ENCODE measurements at regions not wholly inside any gene's neighbourhood (a gene's known extent, or its start where the extent isn't known, plus 50 kb on each side); places are given as distances from the start of the nearest gene placed in this dataset.

GRCh38 chr4:30262379-30262778 is 457.8 kb upstream of the PCDH7 start:
- no peak overlapping the region for H3K27ac ChIP-seq (ENCODE audit: low read depth in 1 of 2, low read length in 1 of 2)
- no peaks in the 10 kb centered on the region for H3K9me3 ChIP-seq (ENCODE audit: control insufficient read depth in 2 of 2, insufficient read depth in 1 of 2, low read length in 1 of 2)
- no peaks in the 10 kb centered on the region for H3K27me3 ChIP-seq (ENCODE audit: control insufficient read depth in 2 of 2, insufficient read depth in 1 of 2, low read length in 1 of 2)
- DNase-seq (ENCODE audit: low read depth in 6 of 9, low spot score in 9 of 9), result no peak
- no peaks in the 10 kb centered on the region for H3K36me3 ChIP-seq (ENCODE audit: control insufficient read depth in 2 of 2, insufficient read depth in 2 of 2, low read length in 1 of 2)
- WGBS, result 90% methylated on average over 2 of the region's 2 CpGs
- no peaks in the 10 kb centered on the region for H3K4me1 ChIP-seq (ENCODE audit: control insufficient read depth in 2 of 2, insufficient read depth in 2 of 2, low read length in 2 of 2)
- no peak overlapping the region for H3K4me3 ChIP-seq (ENCODE audit: low read length in 2 of 2)

- no peak for DNase-seq (ENCODE audit: low read depth in 6 of 9, low spot score in 9 of 9)
- no peaks in the 10 kb centered on the region for H3K27me3 ChIP-seq (ENCODE audit: control insufficient read depth in 2 of 2, insufficient read depth in 1 of 2, low read length in 1 of 2)
- H3K4me1 ChIP-seq (ENCODE audit: control insufficient read depth in 2 of 2, insufficient read depth in 2 of 2, low read length in 2 of 2), result no peaks in the 10 kb centered on the region
- no peaks in the 10 kb centered on the region for H3K36me3 ChIP-seq (ENCODE audit: control insufficient read depth in 2 of 2, insufficient read depth in 2 of 2, low read length in 1 of 2)
- no peak overlapping the region for H3K27ac ChIP-seq (ENCODE audit: low read depth in 1 of 2, low read length in 1 of 2)
- no peak overlapping the region for H3K4me3 ChIP-seq (ENCODE audit: low read length in 2 of 2)
- H3K9me3 ChIP-seq (ENCODE audit: control insufficient read depth in 2 of 2, insufficient read depth in 1 of 2, low read length in 1 of 2), result no peaks in the 10 kb centered on the region
- WGBS, result 95% methylated on average over 15 of the region's 15 CpGs
These were observed 455.7 kb upstream of the PCDH7 start for GRCh38 chr4:30264465-30264864.

- H3K27me3 ChIP-seq (ENCODE audit: control insufficient read depth in 2 of 2, insufficient read depth in 1 of 2, low read length in 1 of 2), result no peaks in the 10 kb centered on the region
- no peaks in the 10 kb centered on the region for H3K4me1 ChIP-seq (ENCODE audit: control insufficient read depth in 2 of 2, insufficient read depth in 2 of 2, low read length in 2 of 2)
- 88% methylated on average over 3 of the region's 3 CpGs for WGBS
- H3K4me3 ChIP-seq (ENCODE audit: low read length in 2 of 2), result no peak overlapping the region
- no peaks in the 10 kb centered on the region for H3K9me3 ChIP-seq (ENCODE audit: control insufficient read depth in 2 of 2, insufficient read depth in 1 of 2, low read length in 1 of 2)
- no peak for DNase-seq (ENCODE audit: low read depth in 6 of 9, low spot score in 9 of 9)
- H3K27ac ChIP-seq (ENCODE audit: low read depth in 1 of 2, low read length in 1 of 2), result no peak overlapping the region
- H3K36me3 ChIP-seq (ENCODE audit: control insufficient read depth in 2 of 2, insufficient read depth in 2 of 2, low read length in 1 of 2), result no peaks in the 10 kb centered on the region
These were observed 454.5 kb upstream of the PCDH7 start for GRCh38 chr4:30265716-30266115.

- no peak overlapping the region for H3K4me3 ChIP-seq (ENCODE audit: low read length in 2 of 2)
- no peak overlapping the region for H3K27ac ChIP-seq (ENCODE audit: low read depth in 1 of 2, low read length in 1 of 2)
- no peaks in the 10 kb centered on the region for H3K4me1 ChIP-seq (ENCODE audit: control insufficient read depth in 2 of 2, insufficient read depth in 2 of 2, low read length in 2 of 2)
- H3K27me3 ChIP-seq (ENCODE audit: control insufficient read depth in 2 of 2, insufficient read depth in 1 of 2, low read length in 1 of 2), result no peaks in the 10 kb centered on the region
- WGBS, result 82% methylated on average over 2 of the region's 2 CpGs
- no peak for DNase-seq (ENCODE audit: low read depth in 6 of 9, low spot score in 9 of 9)
- H3K9me3 ChIP-seq (ENCODE audit: control insufficient read depth in 2 of 2, insufficient read depth in 1 of 2, low read length in 1 of 2), result no peaks in the 10 kb centered on the region
- H3K36me3 ChIP-seq (ENCODE audit: control insufficient read depth in 2 of 2, insufficient read depth in 2 of 2, low read length in 1 of 2), result no peaks in the 10 kb centered on the region
These were observed 451.8 kb upstream of the PCDH7 start for GRCh38 chr4:30268370-30268769.

GRCh38 chr4:30269850-30270249 is 450.3 kb upstream of the PCDH7 start:
- WGBS, result 64% methylated on average over 6 of the region's 6 CpGs
- no peak overlapping the region for H3K4me3 ChIP-seq (ENCODE audit: low read length in 2 of 2)
- DNase-seq (ENCODE audit: low read depth in 6 of 9, low spot score in 9 of 9), result no peak

GRCh38 chr4:30281986-30282385 is 438.2 kb upstream of the PCDH7 start:
- no peak overlapping the region for H3K27ac ChIP-seq (ENCODE audit: low read depth in 1 of 2, low read length in 1 of 2)
- H3K4me3 ChIP-seq (ENCODE audit: low read length in 2 of 2), result no peak overlapping the region
- H3K36me3 ChIP-seq (ENCODE audit: control insufficient read depth in 2 of 2, insufficient read depth in 2 of 2, low read length in 1 of 2), result no peaks in the 10 kb centered on the region
- H3K27me3 ChIP-seq (ENCODE audit: control insufficient read depth in 2 of 2, insufficient read depth in 1 of 2, low read length in 1 of 2), result no peaks in the 10 kb centered on the region
- DNase-seq (ENCODE audit: low read depth in 6 of 9, low spot score in 9 of 9), result no peak
- H3K4me1 ChIP-seq (ENCODE audit: control insufficient read depth in 2 of 2, insufficient read depth in 2 of 2, low read length in 2 of 2), result no peaks in the 10 kb centered on the region
- H3K9me3 ChIP-seq (ENCODE audit: control insufficient read depth in 2 of 2, insufficient read depth in 1 of 2, low read length in 1 of 2), result no peaks in the 10 kb centered on the region

More at GRCh38 chr4:30269850-30270249, 450.3 kb upstream of the PCDH7 start:
- no peak overlapping the region for H3K27ac ChIP-seq (ENCODE audit: low read depth in 1 of 2, low read length in 1 of 2)
- no peaks in the 10 kb centered on the region for H3K4me1 ChIP-seq (ENCODE audit: control insufficient read depth in 2 of 2, insufficient read depth in 2 of 2, low read length in 2 of 2)
- no peaks in the 10 kb centered on the region for H3K36me3 ChIP-seq (ENCODE audit: control insufficient read depth in 2 of 2, insufficient read depth in 2 of 2, low read length in 1 of 2)
- H3K9me3 ChIP-seq (ENCODE audit: control insufficient read depth in 2 of 2, insufficient read depth in 1 of 2, low read length in 1 of 2), result no peaks in the 10 kb centered on the region
- no peaks in the 10 kb centered on the region for H3K27me3 ChIP-seq (ENCODE audit: control insufficient read depth in 2 of 2, insufficient read depth in 1 of 2, low read length in 1 of 2)

GRCh38 chr4:30283336-30283735 is 436.8 kb upstream of the PCDH7 start:
- WGBS, result 91% methylated on average over 3 of the region's 3 CpGs
- no peak for DNase-seq (ENCODE audit: low read depth in 6 of 9, low spot score in 9 of 9)

GRCh38 chr4:30294295-30294694 is 425.9 kb upstream of the PCDH7 start:
- Histone ChIP-seq H3K4me1 (ENCODE audit: control insufficient read depth in 2 of 2, insufficient read depth in 2 of 2, low read length in 2 of 2) (no peaks in the 10 kb centered on the region), H3K4me3 (ENCODE audit: low read length in 2 of 2) (no peak overlapping the region), H3K9me3 (ENCODE audit: control insufficient read depth in 2 of 2, insufficient read depth in 1 of 2, low read length in 1 of 2) (peaks cover 0 to 4% of the 10 kb centered on the region in 2 donors), H3K27me3 (ENCODE audit: control insufficient read depth in 2 of 2, insufficient read depth in 1 of 2, low read length in 1 of 2) (no peaks in the 10 kb centered on the region), H3K27ac (ENCODE audit: low read depth in 1 of 2, low read length in 1 of 2) (no peak overlapping the region), H3K36me3 (ENCODE audit: control insufficient read depth in 2 of 2, insufficient read depth in 2 of 2, low read length in 1 of 2) (no peaks in the 10 kb centered on the region)
- WGBS, result 23% methylated on average over 3 of the region's 3 CpGs
- DNase-seq (ENCODE audit: low read depth in 6 of 9, low spot score in 9 of 9), result no peak

More at GRCh38 chr4:30283336-30283735, 436.8 kb upstream of the PCDH7 start:
- no peak overlapping the region for H3K27ac ChIP-seq (ENCODE audit: low read depth in 1 of 2, low read length in 1 of 2)
- H3K9me3 ChIP-seq (ENCODE audit: control insufficient read depth in 2 of 2, insufficient read depth in 1 of 2, low read length in 1 of 2), result no peaks in the 10 kb centered on the region
- H3K36me3 ChIP-seq (ENCODE audit: control insufficient read depth in 2 of 2, insufficient read depth in 2 of 2, low read length in 1 of 2), result no peaks in the 10 kb centered on the region
- H3K4me1 ChIP-seq (ENCODE audit: control insufficient read depth in 2 of 2, insufficient read depth in 2 of 2, low read length in 2 of 2), result no peaks in the 10 kb centered on the region
- H3K27me3 ChIP-seq (ENCODE audit: control insufficient read depth in 2 of 2, insufficient read depth in 1 of 2, low read length in 1 of 2), result no peaks in the 10 kb centered on the region
- H3K4me3 ChIP-seq (ENCODE audit: low read length in 2 of 2), result no peak overlapping the region

GRCh38 chr4:30295652-30296051 is 424.5 kb upstream of the PCDH7 start:
- no peaks in the 10 kb centered on the region for H3K36me3 ChIP-seq (ENCODE audit: control insufficient read depth in 2 of 2, insufficient read depth in 2 of 2, low read length in 1 of 2)
- DNase-seq (ENCODE audit: low read depth in 6 of 9, low spot score in 9 of 9), result no peak
- H3K4me3 ChIP-seq (ENCODE audit: low read length in 2 of 2), result no peak overlapping the region
- no peaks in the 10 kb centered on the region for H3K4me1 ChIP-seq (ENCODE audit: control insufficient read depth in 2 of 2, insufficient read depth in 2 of 2, low read length in 2 of 2)
- H3K9me3 ChIP-seq (ENCODE audit: control insufficient read depth in 2 of 2, insufficient read depth in 1 of 2, low read length in 1 of 2), result peaks cover 0 to 4% of the 10 kb centered on the region in 2 donors
- no peaks in the 10 kb centered on the region for H3K27me3 ChIP-seq (ENCODE audit: control insufficient read depth in 2 of 2, insufficient read depth in 1 of 2, low read length in 1 of 2)
- 66% methylated on average over 5 of the region's 5 CpGs for WGBS
- no peak overlapping the region for H3K27ac ChIP-seq (ENCODE audit: low read depth in 1 of 2, low read length in 1 of 2)

GRCh38 chr4:30314001-30314400 is 406.2 kb upstream of the PCDH7 start:
- Histone ChIP-seq H3K9me3 (ENCODE audit: control insufficient read depth in 2 of 2, insufficient read depth in 1 of 2, low read length in 1 of 2) (no peaks in the 10 kb centered on the region), H3K4me1 (ENCODE audit: control insufficient read depth in 2 of 2, insufficient read depth in 2 of 2, low read length in 2 of 2) (no peaks in the 10 kb centered on the region), H3K27me3 (ENCODE audit: control insufficient read depth in 2 of 2, insufficient read depth in 1 of 2, low read length in 1 of 2) (no peaks in the 10 kb centered on the region), H3K27ac (ENCODE audit: low read depth in 1 of 2, low read length in 1 of 2) (no peak overlapping the region), H3K4me3 (ENCODE audit: low read length in 2 of 2) (no peak overlapping the region), H3K36me3 (ENCODE audit: control insufficient read depth in 2 of 2, insufficient read depth in 2 of 2, low read length in 1 of 2) (no peaks in the 10 kb centered on the region)
- no peak for DNase-seq (ENCODE audit: low read depth in 6 of 9, low spot score in 9 of 9)
